DOHH2 (cell line): ENCODE measurements at regions not wholly inside any gene's neighbourhood (a gene's known extent, or its start where the extent isn't known, plus 50 kb on each side); places are given as distances from the start of the nearest gene placed in this dataset.

Experiments used
- EZH2phosphoT487 ChIP-seq: fragments of 200-600 bp; sonication (generic); IDR thresholded peaks from 2 replicates; pipeline ENCODE4 v1.6.1; 2017; ENCODE audit warnings: borderline replicate concordance, mild to moderate bottlenecking, antibody characterized with exemption, low read length, moderate library complexity, mixed read lengths
- TF ChIP-seq, protein P1 (sequence below): fragments of 200-600 bp; sonication (generic); IDR thresholded peaks from one replicate; pipeline ENCODE4 v1.5.1; 2014; ENCODE audit warnings: antibody characterized with exemption, mild to moderate bottlenecking, low read depth, low read length; ENCODE audit not compliant: poor library complexity, severe bottlenecking

DNA sequence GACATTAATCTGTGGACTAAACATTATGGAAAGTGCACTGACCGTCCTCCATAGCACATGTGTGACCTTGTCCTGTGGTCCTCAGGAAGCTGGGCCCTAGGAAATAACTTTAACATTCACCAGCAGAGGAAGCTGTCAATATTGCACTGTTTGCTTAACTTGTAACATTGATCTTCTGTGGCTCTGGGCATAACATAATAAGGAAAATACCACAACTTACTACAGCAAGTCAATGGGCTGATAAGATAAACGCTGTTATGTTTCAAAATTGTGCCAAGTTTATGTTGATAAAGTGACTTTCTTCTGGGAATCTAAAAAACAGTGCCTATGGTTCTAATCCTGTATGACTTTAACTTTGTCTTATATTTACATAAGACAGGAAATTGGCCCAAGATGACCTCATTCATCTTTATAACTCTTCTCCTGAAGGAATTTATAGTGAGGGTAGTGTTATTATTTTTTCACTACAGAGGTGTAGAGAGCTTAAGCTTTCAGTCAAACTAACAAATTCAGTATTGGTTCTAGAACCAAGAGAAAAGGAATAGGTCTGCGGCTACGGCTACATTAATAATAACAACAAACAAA, 113.7 kb upstream of the MAP4K3 start:
- TF ChIP-seq, protein P1, sequence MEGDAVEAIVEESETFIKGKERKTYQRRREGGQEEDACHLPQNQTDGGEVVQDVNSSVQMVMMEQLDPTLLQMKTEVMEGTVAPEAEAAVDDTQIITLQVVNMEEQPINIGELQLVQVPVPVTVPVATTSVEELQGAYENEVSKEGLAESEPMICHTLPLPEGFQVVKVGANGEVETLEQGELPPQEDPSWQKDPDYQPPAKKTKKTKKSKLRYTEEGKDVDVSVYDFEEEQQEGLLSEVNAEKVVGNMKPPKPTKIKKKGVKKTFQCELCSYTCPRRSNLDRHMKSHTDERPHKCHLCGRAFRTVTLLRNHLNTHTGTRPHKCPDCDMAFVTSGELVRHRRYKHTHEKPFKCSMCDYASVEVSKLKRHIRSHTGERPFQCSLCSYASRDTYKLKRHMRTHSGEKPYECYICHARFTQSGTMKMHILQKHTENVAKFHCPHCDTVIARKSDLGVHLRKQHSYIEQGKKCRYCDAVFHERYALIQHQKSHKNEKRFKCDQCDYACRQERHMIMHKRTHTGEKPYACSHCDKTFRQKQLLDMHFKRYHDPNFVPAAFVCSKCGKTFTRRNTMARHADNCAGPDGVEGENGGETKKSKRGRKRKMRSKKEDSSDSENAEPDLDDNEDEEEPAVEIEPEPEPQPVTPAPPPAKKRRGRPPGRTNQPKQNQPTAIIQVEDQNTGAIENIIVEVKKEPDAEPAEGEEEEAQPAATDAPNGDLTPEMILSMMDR, result no peak
- TF ChIP-seq EZH2phosphoT487, result no peak
